ENCODE measurements at regions not wholly inside any gene's neighbourhood (a gene's known extent, or its start where the extent isn't known, plus 50 kb on each side); places are given as distances from the start of the nearest gene placed in this dataset.

- TF ChIP-seq REST (IDR thresholded peaks at IDR 0.05; ENCODE audit: borderline replicate concordance) = no peak
- TF ChIP-seq RAD21 (conservative IDR thresholded peaks at IDR 0.05) = no peak
- no peak for TF ChIP-seq MXI1 (conservative IDR thresholded peaks at IDR 0.05; ENCODE audit: poor library complexity, severe bottlenecking)
- TF ChIP-seq CTCF (IDR thresholded peaks at IDR 0.05; ENCODE audit: poor library complexity, severe bottlenecking) = no peak
- no peak for TF ChIP-seq EZH2 (IDR thresholded peaks at IDR 0.05; ENCODE audit: borderline replicate concordance, insufficient read depth, low read length, poor library complexity, severe bottlenecking)
- TF ChIP-seq POLR2AphosphoS5 (IDR thresholded peaks at IDR 0.05) = no peak
- no peak for TF ChIP-seq EP300 (conservative IDR thresholded peaks at IDR 0.05; ENCODE audit: poor library complexity, severe bottlenecking)
These were observed 276.4 kb upstream of the PLXNA2 start for GRCh38 chr1:208520438-208521099.
